GM21786 (cell line): ENCODE measurements at regions not wholly inside any gene's neighbourhood (a gene's known extent, or its start where the extent isn't known, plus 50 kb on each side); places are given as distances from the start of the nearest gene placed in this dataset.

Experiments used
- ATAC-seq: cut with Tn5 transposase; IDR thresholded peaks from one replicate; pipeline ENCODE4 v1.9.1; 2021; ENCODE audit not compliant: unreplicated experiment

GRCh38 chr5:68776381-68776780 is 317.4 kb upstream of the SLC30A5 start:
- ATAC-seq: no peak

- no peak for ATAC-seq
Observed at GRCh38 chr5:68777135-68777534, 316.7 kb upstream of the SLC30A5 start.

GRCh38 chr5:68778484-68778883 is 315.3 kb upstream of the SLC30A5 start:
- no peak for ATAC-seq

GRCh38 chr5:68780299-68780955 is 313.4 kb upstream of the SLC30A5 start:
- ATAC-seq: no peak

- no peak for ATAC-seq
Observed at GRCh38 chr5:68793074-68793473, 300.7 kb upstream of the SLC30A5 start.

- ATAC-seq: no peak
Observed at GRCh38 chr5:68793993-68794392, 299.8 kb upstream of the SLC30A5 start.

GRCh38 chr5:68795190-68795589 is 298.6 kb upstream of the SLC30A5 start:
- ATAC-seq: no peak

GRCh38 chr5:68798877-68799843 is 294.7 kb upstream of the SLC30A5 start:
- ATAC-seq: no peak

- no peak for ATAC-seq
Observed at GRCh38 chr5:68802430-68802829, 291.4 kb upstream of the SLC30A5 start.

GRCh38 chr5:68803881-68804319 is 289.9 kb upstream of the SLC30A5 start:
- ATAC-seq: no peak

GRCh38 chr5:68804343-68804742 is 289.5 kb upstream of the SLC30A5 start:
- no peak for ATAC-seq

GRCh38 chr5:68805444-68805843 is 288.4 kb upstream of the SLC30A5 start:
- ATAC-seq: no peak

- ATAC-seq: no peak
Observed at GRCh38 chr5:68817632-68818031, 276.2 kb upstream of the SLC30A5 start.

GRCh38 chr5:68818057-68818695 is 275.6 kb upstream of the SLC30A5 start:
- ATAC-seq: no peak

GRCh38 chr5:68818870-68819269 is 274.9 kb upstream of the SLC30A5 start:
- ATAC-seq: no peak

- no peak for ATAC-seq
Observed at GRCh38 chr5:68821056-68821455, 272.8 kb upstream of the SLC30A5 start.

GRCh38 chr5:68822796-68823195 is 271.0 kb upstream of the SLC30A5 start:
- ATAC-seq: no peak

- ATAC-seq: no peak
Observed at GRCh38 chr5:68823301-68823700, 270.5 kb upstream of the SLC30A5 start.

- ATAC-seq: no peak
Observed at GRCh38 chr5:68830377-68830898, 263.4 kb upstream of the SLC30A5 start.

GRCh38 chr5:68834491-68834981 is 259.3 kb upstream of the SLC30A5 start:
- no peak for ATAC-seq

GRCh38 chr5:68838157-68838718 is 255.6 kb upstream of the SLC30A5 start:
- ATAC-seq: no peak
